Left lung (tissue), 4 donors: ENCODE measurements at regions not wholly inside any gene's neighbourhood (a gene's known extent, or its start where the extent isn't known, plus 50 kb on each side); places are given as distances from the start of the nearest gene placed in this dataset.
"Not testable (repeated sequence)": the region's sequence is repeated elsewhere in the genome, so short reads cannot be mapped to it uniquely, and the experiment has no call there.

ENCODE experiments used
- ATAC-seq: fragments of 200-7000 bp; cut with Tn5 transposase; one replicate; pipeline ENCODE4 v1.9.1; 2020; ENCODE audit warnings: moderate library complexity
- DNase-seq, 4 donors: peaks; one replicate each; pipeline ENCODE4 v3.0.0-alpha.2; 2013 to 2020
- H3K27ac ChIP-seq, 2 donors: fragments of 200-600 bp; sonication (generic) in 1 of 2; one replicate each; pipeline versions ENCODE4 v1.5.0 to v1.8.0; 2020 to 2021
- H3K27me3 ChIP-seq, 2 donors: fragments of 200-600 bp; sonication (generic) in 1 of 2; one replicate each; pipeline versions ENCODE4 v1.5.0 to v1.8.0; 2020 to 2021
- H3K36me3 ChIP-seq, 2 donors: fragments of 200-600 bp; sonication (generic) in 1 of 2; one replicate each; pipeline versions ENCODE4 v1.5.0 to v1.8.0; 2020 to 2021
- H3K4me1 ChIP-seq, 2 donors: fragments of 200-600 bp; one replicate each; pipeline ENCODE4 v1.8.0; 2021
- H3K4me3 ChIP-seq, 2 donors: fragments of 200-600 bp; sonication (generic) in 1 of 2; one replicate each; pipeline versions ENCODE4 v1.5.0 to v1.8.0; 2020 to 2021; ENCODE audit warnings: mild to moderate bottlenecking in 1 of 2
- H3K9me3 ChIP-seq, 2 donors: fragments of 200-600 bp; sonication (generic) in 1 of 2; one replicate each; pipeline versions ENCODE4 v1.5.0 to v1.8.0; 2020 to 2021
- CTCF ChIP-seq, 2 donors: fragments of 200-600 bp; sonication (generic) in 1 of 2; IDR thresholded peaks; one replicate each; pipeline versions ENCODE4 v1.5.0 to v1.8.0; 2021; ENCODE audit warnings: antibody characterized with exemption in 2 of 2
- intact Hi-C, 2 donors: fragments of 100-400 bp; cut with DNase I; formaldehyde crosslinking; loops; one replicate each; pipeline versions ENCODE4 v1.11.2 to v1.14.2; 2022
- donor health status: DM: no; HTN: yes; CAD: no.
- donor health status: DM: no; HTN: no; CAD: no.

- TF ChIP-seq CTCF (IDR thresholded peaks at IDR 0.05), result no peak
These were observed 370.2 kb downstream of the SFMBT2 start for GRCh38 chr10:7040681-7041080.

GRCh38 chr10:7039859-7040258 is 371.0 kb downstream of the SFMBT2 start:
- Histone ChIP-seq H3K27me3 (no peaks in the 10 kb centered on the region), H3K27ac (no peak overlapping the region), H3K9me3 (no peaks in the 10 kb centered on the region), H3K4me1 (peaks cover 0 to 10% of the 10 kb centered on the region in 2 donors), H3K4me3 (no peak overlapping the region), H3K36me3 (no peaks in the 10 kb centered on the region)
- ATAC-seq (no peak), DNase-seq (no peak)
- intact Hi-C loops, result no loop called here
- TF ChIP-seq CTCF (IDR thresholded peaks at IDR 0.05), result no peak

More at GRCh38 chr10:7040681-7041080, 370.2 kb downstream of the SFMBT2 start:
- DNase-seq (peak in 1 of 4 donors; percentile 55), ATAC-seq (no peak)
- intact Hi-C loops, result no loop called here
- H3K4me3 ChIP-seq, result no peak overlapping the region
- H3K4me1 ChIP-seq, result peaks cover 0 to 17% of the 10 kb centered on the region in 2 donors
- H3K27ac ChIP-seq, result no peak overlapping the region
- H3K36me3 ChIP-seq, result no peaks in the 10 kb centered on the region
- no peaks in the 10 kb centered on the region for H3K9me3 ChIP-seq
- H3K27me3 ChIP-seq, result no peaks in the 10 kb centered on the region

- Histone ChIP-seq H3K9me3 (no peaks in the 10 kb centered on the region), H3K4me1 (peaks cover 0 to 6% of the 10 kb centered on the region in 2 donors), H3K36me3 (no peaks in the 10 kb centered on the region), H3K27ac (no peak overlapping the region), H3K27me3 (no peaks in the 10 kb centered on the region), H3K4me3 (no peak overlapping the region)
- ATAC-seq (no peak), DNase-seq (no peak)
- intact Hi-C loops, result no loop called here
- TF ChIP-seq CTCF (IDR thresholded peaks at IDR 0.05), result no peak
These were observed 372.4 kb downstream of the SFMBT2 start for GRCh38 chr10:7038416-7038815.

GRCh38 chr10:7037434-7037833 is 373.4 kb downstream of the SFMBT2 start:
- ATAC-seq, intact Hi-C loops: not testable (repeated sequence)

GRCh38 chr10:7036951-7037350 is 373.9 kb downstream of the SFMBT2 start:
- Histone ChIP-seq H3K4me1 (peaks cover 0 to 6% of the 10 kb centered on the region in 2 donors), H3K4me3 (no peak overlapping the region), H3K36me3 (no peaks in the 10 kb centered on the region), H3K27me3 (no peaks in the 10 kb centered on the region), H3K27ac (no peak overlapping the region), H3K9me3 (no peaks in the 10 kb centered on the region)
- ATAC-seq (no peak), DNase-seq (no peak)
- intact Hi-C loops, result no loop called here
- TF ChIP-seq CTCF (IDR thresholded peaks at IDR 0.05), result no peak

More at GRCh38 chr10:7037434-7037833, 373.4 kb downstream of the SFMBT2 start:
- H3K27ac ChIP-seq, H3K9me3 ChIP-seq, H3K4me3 ChIP-seq, H3K4me1 ChIP-seq, H3K36me3 ChIP-seq, H3K27me3 ChIP-seq, DNase-seq: not testable (repeated sequence)

- H3K36me3 ChIP-seq, result no peaks in the 10 kb centered on the region
- no peaks in the 10 kb centered on the region for H3K9me3 ChIP-seq
- no peak overlapping the region for H3K4me3 ChIP-seq
- DNase-seq (no peak), ATAC-seq (no peak)
- intact Hi-C loops, result no loop called here
- no peak for TF ChIP-seq CTCF (IDR thresholded peaks at IDR 0.05)
- no peak overlapping the region for H3K27ac ChIP-seq
- H3K4me1 ChIP-seq, result peaks cover 0 to 6% of the 10 kb centered on the region in 2 donors
- H3K27me3 ChIP-seq, result no peaks in the 10 kb centered on the region
These were observed 375.6 kb downstream of the SFMBT2 start for GRCh38 chr10:7035126-7035761.
